ENCODE measurements at regions not wholly inside any gene's neighbourhood (a gene's known extent, or its start where the extent isn't known, plus 50 kb on each side); places are given as distances from the start of the nearest gene placed in this dataset.

DNA sequence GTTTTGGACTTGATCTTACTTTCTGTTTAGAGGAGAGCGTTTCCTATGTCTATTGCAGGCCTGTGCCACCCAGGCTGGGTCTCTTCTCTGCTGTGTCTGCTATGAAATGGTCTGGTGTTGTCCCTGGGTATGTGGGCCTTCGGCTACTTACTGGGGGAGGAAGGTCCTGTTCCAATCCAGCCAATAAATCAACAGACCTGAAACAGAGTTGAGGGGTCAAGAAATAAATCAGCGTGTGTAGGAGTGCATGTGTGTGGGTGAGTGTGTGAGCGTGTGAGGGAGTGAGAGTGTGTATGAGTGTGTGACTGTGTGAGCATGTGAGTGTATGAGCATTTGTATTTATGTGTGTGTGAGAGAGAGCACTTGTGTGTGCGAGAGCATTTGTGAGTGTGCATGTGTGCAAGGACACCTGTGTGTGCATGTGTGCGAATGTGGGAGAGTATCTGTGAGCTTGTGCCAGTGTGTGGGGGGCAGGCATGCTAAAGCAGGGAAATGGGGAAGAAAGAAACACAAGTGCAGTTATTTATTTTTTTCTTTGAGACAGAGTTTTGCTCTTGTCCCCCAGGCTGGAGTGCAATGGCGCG is 86.3 kb upstream of the PMEPA1 start:
- H3K4me1 ChIP-seq = no peaks in the 10 kb centered on the region
- H3K4me3 ChIP-seq = no peak overlapping the region
- peak overlapping the region in 1 of 2 donors; percentile 18 for H3K27ac ChIP-seq
- intact Hi-C loops (cut with DNase I; ENCODE audit: low total_unique reads) = no loop called here
- no peak for DNase-seq
- H3K27me3 ChIP-seq = no peaks in the 10 kb centered on the region
- H3K9me3 ChIP-seq = no peaks in the 10 kb centered on the region
- TF ChIP-seq, protein P1, sequence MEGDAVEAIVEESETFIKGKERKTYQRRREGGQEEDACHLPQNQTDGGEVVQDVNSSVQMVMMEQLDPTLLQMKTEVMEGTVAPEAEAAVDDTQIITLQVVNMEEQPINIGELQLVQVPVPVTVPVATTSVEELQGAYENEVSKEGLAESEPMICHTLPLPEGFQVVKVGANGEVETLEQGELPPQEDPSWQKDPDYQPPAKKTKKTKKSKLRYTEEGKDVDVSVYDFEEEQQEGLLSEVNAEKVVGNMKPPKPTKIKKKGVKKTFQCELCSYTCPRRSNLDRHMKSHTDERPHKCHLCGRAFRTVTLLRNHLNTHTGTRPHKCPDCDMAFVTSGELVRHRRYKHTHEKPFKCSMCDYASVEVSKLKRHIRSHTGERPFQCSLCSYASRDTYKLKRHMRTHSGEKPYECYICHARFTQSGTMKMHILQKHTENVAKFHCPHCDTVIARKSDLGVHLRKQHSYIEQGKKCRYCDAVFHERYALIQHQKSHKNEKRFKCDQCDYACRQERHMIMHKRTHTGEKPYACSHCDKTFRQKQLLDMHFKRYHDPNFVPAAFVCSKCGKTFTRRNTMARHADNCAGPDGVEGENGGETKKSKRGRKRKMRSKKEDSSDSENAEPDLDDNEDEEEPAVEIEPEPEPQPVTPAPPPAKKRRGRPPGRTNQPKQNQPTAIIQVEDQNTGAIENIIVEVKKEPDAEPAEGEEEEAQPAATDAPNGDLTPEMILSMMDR (IDR thresholded peaks at IDR 0.05) = no peak
- TF ChIP-seq POLR2A (IDR thresholded peaks at IDR 0.05) = no peak
- H3K36me3 ChIP-seq = no peaks in the 10 kb centered on the region

DNA sequence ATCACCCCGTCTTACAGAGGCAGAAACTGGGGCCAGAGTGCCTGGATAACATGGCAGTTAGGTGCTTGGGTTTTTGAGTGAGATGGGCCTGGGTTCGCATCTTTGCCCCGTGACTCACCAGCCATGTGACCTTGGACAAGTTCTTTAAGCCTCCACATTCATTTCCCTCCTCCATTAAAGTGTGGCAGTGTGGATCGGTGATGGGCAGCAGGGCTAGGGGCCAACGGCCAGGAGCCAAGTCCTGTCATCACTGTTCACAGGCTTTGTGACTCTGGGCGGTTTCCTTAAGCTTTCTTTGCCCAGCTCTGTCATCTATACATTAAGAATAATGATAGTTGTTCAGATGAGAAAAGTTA is 85.5 kb upstream of the PMEPA1 start:
- Histone ChIP-seq H3K27ac (peak overlapping the region in 1 of 2 donors; percentile 18), H3K36me3 (no peaks in the 10 kb centered on the region), H3K9me3 (no peaks in the 10 kb centered on the region), H3K4me1 (no peaks in the 10 kb centered on the region), H3K4me3 (no peak overlapping the region), H3K27me3 (no peaks in the 10 kb centered on the region)
- intact Hi-C loops (cut with DNase I; ENCODE audit: low total_unique reads) = no loop called here
- TF ChIP-seq POLR2A (IDR thresholded peaks at IDR 0.05) = no peak
- TF ChIP-seq, protein P1 (IDR thresholded peaks at IDR 0.05) = no peak
- no peak for DNase-seq

DNA sequence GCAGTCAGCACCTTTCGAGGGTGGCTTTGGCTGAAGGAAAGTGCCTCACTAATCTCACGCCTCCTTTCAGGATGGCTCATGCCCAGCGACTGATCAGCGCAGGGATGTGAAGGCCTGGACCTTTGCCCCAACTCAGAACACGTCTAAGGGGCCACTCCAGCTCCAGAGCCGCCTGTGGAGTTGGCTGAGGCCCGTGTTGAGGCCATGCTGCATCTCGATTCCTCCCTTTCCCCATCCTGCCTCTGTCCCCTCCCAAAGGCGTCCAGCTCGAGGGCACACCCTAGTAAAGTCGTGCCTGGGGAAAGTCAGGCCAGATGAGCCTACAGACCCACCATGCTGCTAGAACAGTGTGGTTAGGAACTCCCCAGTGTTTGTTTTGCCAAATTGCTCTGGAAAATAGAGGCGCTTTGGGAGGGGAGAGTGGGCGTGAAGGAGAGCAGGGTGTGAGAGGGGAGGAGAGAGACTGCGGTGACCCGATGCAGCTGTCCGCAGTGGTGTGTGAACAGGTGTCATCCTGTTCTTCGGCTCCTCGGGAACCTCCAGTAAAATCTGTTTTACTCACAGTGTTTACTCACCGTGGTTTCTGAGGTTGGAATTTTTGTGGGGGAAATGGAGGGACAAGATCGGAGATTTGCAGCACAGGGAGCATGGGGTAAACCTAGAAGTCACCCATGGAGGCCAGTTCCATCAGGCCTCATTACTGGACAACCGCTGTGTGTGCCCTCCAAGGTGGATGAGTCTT is 85.0 kb upstream of the PMEPA1 start:
- H3K9me3 ChIP-seq = no peaks in the 10 kb centered on the region
- H3K27ac ChIP-seq = peak overlapping the region in 1 of 2 donors; percentile 18
- H3K27me3 ChIP-seq = no peaks in the 10 kb centered on the region
- H3K4me3 ChIP-seq = no peak overlapping the region
- intact Hi-C loops (cut with DNase I; ENCODE audit: low total_unique reads) = no loop called here
- no peak for DNase-seq
- no peaks in the 10 kb centered on the region for H3K4me1 ChIP-seq
- TF ChIP-seq, protein P1 (IDR thresholded peaks at IDR 0.05) = no peak
- TF ChIP-seq POLR2A (IDR thresholded peaks at IDR 0.05) = no peak
- H3K36me3 ChIP-seq = no peaks in the 10 kb centered on the region

DNA sequence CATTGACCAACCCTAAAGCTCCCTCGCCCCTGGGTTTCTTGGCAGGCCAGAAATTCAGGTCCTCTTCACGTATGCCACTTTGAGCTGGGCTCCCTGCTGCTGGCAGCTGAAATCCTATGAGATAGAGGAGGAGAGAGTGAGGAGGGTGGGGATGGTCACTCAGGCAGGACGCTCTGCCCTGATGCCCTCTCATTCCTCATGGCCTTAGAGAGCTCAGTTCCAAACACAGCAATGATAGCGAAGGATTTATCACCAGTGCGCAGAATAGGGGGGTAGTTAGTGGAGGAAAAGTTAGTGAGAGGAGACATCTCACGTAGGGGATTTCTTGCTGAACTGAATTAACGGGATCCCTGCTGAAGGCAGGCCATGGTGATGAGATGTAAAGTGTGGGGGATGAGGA is 84.2 kb upstream of the PMEPA1 start:
- Histone ChIP-seq H3K9me3 (no peaks in the 10 kb centered on the region), H3K4me1 (no peaks in the 10 kb centered on the region), H3K4me3 (no peak overlapping the region), H3K36me3 (no peaks in the 10 kb centered on the region), H3K27me3 (no peaks in the 10 kb centered on the region), H3K27ac (no peak overlapping the region)
- intact Hi-C loops (cut with DNase I; ENCODE audit: low total_unique reads) = no loop called here
- DNase-seq = no peak
- TF ChIP-seq, protein P1 (IDR thresholded peaks at IDR 0.05) = no peak
- TF ChIP-seq POLR2A (IDR thresholded peaks at IDR 0.05) = no peak

DNA sequence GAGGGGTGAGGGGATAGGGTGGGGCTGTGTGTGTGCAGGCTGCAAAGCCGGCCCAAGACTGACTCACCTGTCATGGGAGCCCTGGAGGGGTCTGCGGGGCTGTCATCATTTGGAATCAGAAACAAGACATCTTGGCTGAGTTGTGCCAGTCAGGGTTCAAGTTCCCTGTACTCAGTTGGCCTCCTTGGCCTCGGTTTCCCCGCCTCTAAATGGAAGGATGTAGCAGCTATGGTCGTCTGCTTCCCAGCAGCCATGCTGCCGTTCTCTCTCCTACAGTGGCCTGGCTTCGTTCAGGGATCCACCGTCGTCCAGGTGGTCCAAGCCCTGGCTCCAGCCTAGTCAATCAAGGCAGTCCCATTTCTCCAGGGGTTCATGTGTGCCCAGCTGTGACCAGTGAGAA is 83.6 kb upstream of the PMEPA1 start:
- H3K27me3 ChIP-seq = no peaks in the 10 kb centered on the region
- no peak for TF ChIP-seq POLR2A (IDR thresholded peaks at IDR 0.05)
- TF ChIP-seq, protein P1 (IDR thresholded peaks at IDR 0.05) = no peak
- no peaks in the 10 kb centered on the region for H3K36me3 ChIP-seq
- H3K4me1 ChIP-seq = no peaks in the 10 kb centered on the region
- no peaks in the 10 kb centered on the region for H3K9me3 ChIP-seq
- H3K4me3 ChIP-seq = no peak overlapping the region
- DNase-seq = no peak
- intact Hi-C loops (cut with DNase I; ENCODE audit: low total_unique reads) = no loop called here
- no peak overlapping the region for H3K27ac ChIP-seq

Data from uterus (tissue), 3 donors.